ENCODE measurements at regions not wholly inside any gene's neighbourhood (a gene's known extent, or its start where the extent isn't known, plus 50 kb on each side); places are given as distances from the start of the nearest gene placed in this dataset.

GRCh38 chr3:141669434-141669833 lies 68.7 kb upstream of the RNF7 start:
- no peaks in the 10 kb centered on the region for H3K4me1 Mint-ChIP-seq (ENCODE audit: low read depth)
- peaks cover 9% of the 10 kb centered on the region for H3K27me3 Mint-ChIP-seq (ENCODE audit: low read depth)
- H3K4me3 Mint-ChIP-seq (ENCODE audit: unreplicated experiment), result no peak overlapping the region
- DNase-seq (ENCODE audit: low spot score), result no peak
- H3K9me3 Mint-ChIP-seq (ENCODE audit: low read depth), result peaks cover 23% of the 10 kb centered on the region
- TF ChIP-seq CTCF (IDR thresholded peaks at IDR 0.05), result no peak
- H3K27ac Mint-ChIP-seq (ENCODE audit: unreplicated experiment), result no peak overlapping the region
- H3K36me3 Mint-ChIP-seq (ENCODE audit: low read depth), result peaks cover 8% of the 10 kb centered on the region

GRCh38 chr3:141677701-141678100 lies 60.4 kb upstream of the RNF7 start:
- peaks cover 7% of the 10 kb centered on the region for H3K9me3 Mint-ChIP-seq (ENCODE audit: low read depth)

GRCh38 chr3:141680620-141681389 lies 57.3 kb upstream of the RNF7 start:
- H3K27me3 Mint-ChIP-seq (ENCODE audit: low read depth), result no peaks in the 10 kb centered on the region
- no peaks in the 10 kb centered on the region for H3K36me3 Mint-ChIP-seq (ENCODE audit: low read depth)
- no peak for DNase-seq (ENCODE audit: low spot score)
- H3K9me3 Mint-ChIP-seq (ENCODE audit: low read depth), result peaks cover 4% of the 10 kb centered on the region
- no peak overlapping the region for H3K27ac Mint-ChIP-seq (ENCODE audit: unreplicated experiment)
- no peak for TF ChIP-seq CTCF (IDR thresholded peaks at IDR 0.05)
- H3K4me1 Mint-ChIP-seq (ENCODE audit: low read depth), result peaks cover 6% of the 10 kb centered on the region
- no peak overlapping the region for H3K4me3 Mint-ChIP-seq (ENCODE audit: unreplicated experiment)

More at GRCh38 chr3:141677701-141678100, 60.4 kb upstream of the RNF7 start:
- H3K27me3 Mint-ChIP-seq (ENCODE audit: low read depth), result peaks cover 7% of the 10 kb centered on the region
- TF ChIP-seq CTCF (IDR thresholded peaks at IDR 0.05), result no peak
- no peaks in the 10 kb centered on the region for H3K36me3 Mint-ChIP-seq (ENCODE audit: low read depth)
- peaks cover 6% of the 10 kb centered on the region for H3K4me1 Mint-ChIP-seq (ENCODE audit: low read depth)
- DNase-seq (ENCODE audit: low spot score), result no peak
- no peak overlapping the region for H3K27ac Mint-ChIP-seq (ENCODE audit: unreplicated experiment)
- no peak overlapping the region for H3K4me3 Mint-ChIP-seq (ENCODE audit: unreplicated experiment)

- Mint-ChIP-seq H3K9me3 (ENCODE audit: low read depth) (peaks cover 4% of the 10 kb centered on the region), H3K4me3 (ENCODE audit: unreplicated experiment) (no peak overlapping the region), H3K27ac (ENCODE audit: unreplicated experiment) (no peak overlapping the region), H3K36me3 (ENCODE audit: low read depth) (no peaks in the 10 kb centered on the region), H3K4me1 (ENCODE audit: low read depth) (peaks cover 6% of the 10 kb centered on the region), H3K27me3 (ENCODE audit: low read depth) (no peaks in the 10 kb centered on the region)
- no peak for DNase-seq (ENCODE audit: low spot score)
- TF ChIP-seq CTCF (IDR thresholded peaks at IDR 0.05), result no peak
These were observed 56.7 kb upstream of the RNF7 start for GRCh38 chr3:141681390-141681780.

GRCh38 chr3:141682007-141682406 lies 56.1 kb upstream of the RNF7 start:
- no peak overlapping the region for H3K27ac Mint-ChIP-seq (ENCODE audit: unreplicated experiment)
- H3K4me3 Mint-ChIP-seq (ENCODE audit: unreplicated experiment), result no peak overlapping the region
- peaks cover 4% of the 10 kb centered on the region for H3K9me3 Mint-ChIP-seq (ENCODE audit: low read depth)
- no peak for TF ChIP-seq CTCF (IDR thresholded peaks at IDR 0.05)
- no peak for DNase-seq (ENCODE audit: low spot score)
- H3K27me3 Mint-ChIP-seq (ENCODE audit: low read depth), result no peaks in the 10 kb centered on the region
- H3K4me1 Mint-ChIP-seq (ENCODE audit: low read depth), result peaks cover 12% of the 10 kb centered on the region
- no peaks in the 10 kb centered on the region for H3K36me3 Mint-ChIP-seq (ENCODE audit: low read depth)
